Type B pancreatic cell (in vitro differentiated cells): ENCODE measurements at regions not wholly inside any gene's neighbourhood (a gene's known extent, or its start where the extent isn't known, plus 50 kb on each side); places are given as distances from the start of the nearest gene placed in this dataset.

ENCODE experiments used
- DNase-seq: peaks from one replicate; pipeline ENCODE4 v3.0.0; 2021; ENCODE audit warnings: mixed read lengths; ENCODE audit not compliant: unreplicated experiment; ENCODE audit errors: extremely low spot score
- H3K27ac Mint-ChIP-seq: 2 replicates; pipeline ENCODE4 v1.8.0; 2021; ENCODE audit warnings: mild to moderate bottlenecking, mixed read lengths
- H3K27me3 Mint-ChIP-seq: 2 replicates; pipeline ENCODE4 v1.8.0; 2021; ENCODE audit warnings: mixed read lengths
- H3K36me3 Mint-ChIP-seq: 2 replicates; pipeline ENCODE4 v1.8.0; 2021; ENCODE audit warnings: mixed read lengths
- H3K4me1 Mint-ChIP-seq: one replicate; pipeline ENCODE4 v1.8.0; 2021; ENCODE audit warnings: mixed read lengths; ENCODE audit not compliant: unreplicated experiment
- H3K4me3 Mint-ChIP-seq: 2 replicates; pipeline ENCODE4 v1.8.0; 2021; ENCODE audit warnings: mild to moderate bottlenecking, mixed read lengths
- H3K9me3 Mint-ChIP-seq: 2 replicates; pipeline ENCODE4 v1.8.0; 2021; ENCODE audit warnings: mixed read lengths
- CTCF ChIP-seq: fragments of 200-600 bp; sonication (generic); conservative IDR thresholded peaks from 2 replicates; pipeline ENCODE4 v1.5.0; 2021; ENCODE audit warnings: antibody characterized with exemption, mild to moderate bottlenecking

- H3K27me3 Mint-ChIP-seq = no peaks in the 10 kb centered on the region
- peaks cover 4% of the 10 kb centered on the region for H3K9me3 Mint-ChIP-seq
- no peak for DNase-seq
- no peaks in the 10 kb centered on the region for H3K36me3 Mint-ChIP-seq
- no peak overlapping the region for H3K4me3 Mint-ChIP-seq
- no peaks in the 10 kb centered on the region for H3K4me1 Mint-ChIP-seq
- no peak for TF ChIP-seq CTCF
- no peak overlapping the region for H3K27ac Mint-ChIP-seq
These were observed 1292.1 kb upstream of the PIK3C3 start for GRCh38 chr18:40662898-40663437.

GRCh38 chr18:40653682-40654081 lies 1301.4 kb upstream of the PIK3C3 start:
- no peak for TF ChIP-seq CTCF
- Mint-ChIP-seq H3K4me3 (no peak overlapping the region), H3K27me3 (no peaks in the 10 kb centered on the region), H3K9me3 (no peaks in the 10 kb centered on the region), H3K4me1 (peaks cover 7% of the 10 kb centered on the region), H3K27ac (no peak overlapping the region), H3K36me3 (no peaks in the 10 kb centered on the region)
- DNase-seq = no peak

- TF ChIP-seq CTCF = no peak
- Mint-ChIP-seq H3K36me3 (no peaks in the 10 kb centered on the region), H3K4me1 (peaks cover 7% of the 10 kb centered on the region), H3K27ac (no peak overlapping the region), H3K9me3 (no peaks in the 10 kb centered on the region), H3K27me3 (no peaks in the 10 kb centered on the region), H3K4me3 (no peak overlapping the region)
- no peak for DNase-seq
These were observed 1302.7 kb upstream of the PIK3C3 start for GRCh38 chr18:40652321-40652720.

- H3K4me1 Mint-ChIP-seq = peaks cover 7% of the 10 kb centered on the region
- H3K9me3 Mint-ChIP-seq = no peaks in the 10 kb centered on the region
- H3K4me3 Mint-ChIP-seq = no peak overlapping the region
- H3K27ac Mint-ChIP-seq = no peak overlapping the region
- no peaks in the 10 kb centered on the region for H3K36me3 Mint-ChIP-seq
- DNase-seq = no peak
- no peak for TF ChIP-seq CTCF
- no peaks in the 10 kb centered on the region for H3K27me3 Mint-ChIP-seq
These were observed 1303.9 kb upstream of the PIK3C3 start for GRCh38 chr18:40651163-40651562.

- H3K9me3 Mint-ChIP-seq = no peaks in the 10 kb centered on the region
- no peaks in the 10 kb centered on the region for H3K4me1 Mint-ChIP-seq
- H3K27me3 Mint-ChIP-seq = no peaks in the 10 kb centered on the region
These were observed 1312.3 kb upstream of the PIK3C3 start for GRCh38 chr18:40642692-40643229.

More at GRCh38 chr18:40642692-40643229, 1312.3 kb upstream of the PIK3C3 start:
- no peak overlapping the region for H3K27ac Mint-ChIP-seq
- H3K4me3 Mint-ChIP-seq = no peak overlapping the region
- no peak for TF ChIP-seq CTCF
- no peak for DNase-seq
- H3K36me3 Mint-ChIP-seq = no peaks in the 10 kb centered on the region
